DOHH2 (cell line): ENCODE measurements at regions not wholly inside any gene's neighbourhood (a gene's known extent, or its start where the extent isn't known, plus 50 kb on each side); places are given as distances from the start of the nearest gene placed in this dataset.

ENCODE experiments used
- EZH2phosphoT487 ChIP-seq: fragments of 200-600 bp; sonication (generic); IDR thresholded peaks from 2 replicates; pipeline ENCODE4 v1.6.1; 2017; ENCODE audit warnings: borderline replicate concordance, mild to moderate bottlenecking, antibody characterized with exemption, low read length, moderate library complexity, mixed read lengths
- TF ChIP-seq, protein P1 (sequence below): fragments of 200-600 bp; sonication (generic); IDR thresholded peaks from one replicate; pipeline ENCODE4 v1.5.1; 2014; ENCODE audit warnings: antibody characterized with exemption, mild to moderate bottlenecking, low read depth, low read length; ENCODE audit not compliant: poor library complexity, severe bottlenecking

DNA sequence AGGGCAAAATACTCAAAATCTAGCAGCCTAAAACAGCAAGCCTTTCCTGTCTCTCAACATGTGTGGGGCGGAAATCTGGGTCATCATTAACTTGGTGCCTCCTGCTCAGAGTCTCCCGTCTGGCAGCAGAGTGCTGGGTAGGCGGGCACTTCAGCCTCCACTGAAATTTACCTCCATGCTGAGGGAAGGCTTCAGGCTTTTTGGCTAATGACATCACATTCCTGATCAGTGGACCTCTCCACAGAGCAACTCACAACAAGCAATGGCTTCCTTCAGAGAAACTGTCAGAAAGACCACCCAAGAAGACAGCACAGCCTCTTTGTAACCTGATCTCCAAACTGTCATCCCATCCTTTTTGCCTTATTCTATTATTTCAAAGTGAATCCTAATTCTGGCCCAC lies 1109.0 kb downstream of the UQCRFS1 start:
- TF ChIP-seq, protein P1, sequence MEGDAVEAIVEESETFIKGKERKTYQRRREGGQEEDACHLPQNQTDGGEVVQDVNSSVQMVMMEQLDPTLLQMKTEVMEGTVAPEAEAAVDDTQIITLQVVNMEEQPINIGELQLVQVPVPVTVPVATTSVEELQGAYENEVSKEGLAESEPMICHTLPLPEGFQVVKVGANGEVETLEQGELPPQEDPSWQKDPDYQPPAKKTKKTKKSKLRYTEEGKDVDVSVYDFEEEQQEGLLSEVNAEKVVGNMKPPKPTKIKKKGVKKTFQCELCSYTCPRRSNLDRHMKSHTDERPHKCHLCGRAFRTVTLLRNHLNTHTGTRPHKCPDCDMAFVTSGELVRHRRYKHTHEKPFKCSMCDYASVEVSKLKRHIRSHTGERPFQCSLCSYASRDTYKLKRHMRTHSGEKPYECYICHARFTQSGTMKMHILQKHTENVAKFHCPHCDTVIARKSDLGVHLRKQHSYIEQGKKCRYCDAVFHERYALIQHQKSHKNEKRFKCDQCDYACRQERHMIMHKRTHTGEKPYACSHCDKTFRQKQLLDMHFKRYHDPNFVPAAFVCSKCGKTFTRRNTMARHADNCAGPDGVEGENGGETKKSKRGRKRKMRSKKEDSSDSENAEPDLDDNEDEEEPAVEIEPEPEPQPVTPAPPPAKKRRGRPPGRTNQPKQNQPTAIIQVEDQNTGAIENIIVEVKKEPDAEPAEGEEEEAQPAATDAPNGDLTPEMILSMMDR: no peak
- TF ChIP-seq EZH2phosphoT487: no peak
